ENCODE measurements at regions not wholly inside any gene's neighbourhood (a gene's known extent, or its start where the extent isn't known, plus 50 kb on each side); places are given as distances from the start of the nearest gene placed in this dataset.

DNA sequence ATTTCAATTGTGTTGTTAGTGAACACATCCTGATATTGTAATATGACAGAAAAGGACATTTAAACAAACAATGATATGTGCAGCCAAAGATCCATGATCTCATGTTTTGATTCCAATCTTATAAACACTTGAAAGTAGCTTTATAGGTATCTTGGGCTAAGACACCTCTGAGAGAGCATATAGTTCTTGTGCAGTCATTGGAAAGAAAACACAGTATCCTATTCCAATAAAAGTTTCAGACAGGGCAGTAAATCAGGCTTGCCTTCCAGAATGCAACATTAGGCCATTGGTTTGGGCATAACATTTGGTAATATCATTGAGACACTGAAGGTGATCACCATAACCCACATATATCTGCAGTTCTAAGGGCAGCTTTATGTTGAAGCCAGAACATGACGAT, 188.3 kb upstream of the HCCS start:
- Histone ChIP-seq H3K79me2 (ENCODE audit: low read length) (no peaks in the 10 kb centered on the region), H3K9me3 (ENCODE audit: low read length) (peaks cover 19% of the 10 kb centered on the region), H3K27me3 (ENCODE audit: low read length) (no peaks in the 10 kb centered on the region), H3K27ac (ENCODE audit: low read length) (no peak overlapping the region), H3K4me1 (ENCODE audit: low read length) (no peaks in the 10 kb centered on the region), H3K36me3 (ENCODE audit: insufficient read depth, low read length) (no peaks in the 10 kb centered on the region), H3K4me3 (ENCODE audit: low read length) (no peak overlapping the region), H2AFZ (ENCODE audit: low read length) (no peak overlapping the region), H4K20me1 (ENCODE audit: insufficient read depth, low read depth, low read length) (no peaks in the 10 kb centered on the region), H3K4me2 (ENCODE audit: low read depth, low read length, poor library complexity, severe bottlenecking) (no peak overlapping the region), H3K9me2 (replicated peaks; ENCODE audit: insufficient read depth, low read length) (no peaks in the 10 kb centered on the region), H3K9ac (ENCODE audit: low read length) (no peak overlapping the region)
- DNase-seq, result no peak

DNA sequence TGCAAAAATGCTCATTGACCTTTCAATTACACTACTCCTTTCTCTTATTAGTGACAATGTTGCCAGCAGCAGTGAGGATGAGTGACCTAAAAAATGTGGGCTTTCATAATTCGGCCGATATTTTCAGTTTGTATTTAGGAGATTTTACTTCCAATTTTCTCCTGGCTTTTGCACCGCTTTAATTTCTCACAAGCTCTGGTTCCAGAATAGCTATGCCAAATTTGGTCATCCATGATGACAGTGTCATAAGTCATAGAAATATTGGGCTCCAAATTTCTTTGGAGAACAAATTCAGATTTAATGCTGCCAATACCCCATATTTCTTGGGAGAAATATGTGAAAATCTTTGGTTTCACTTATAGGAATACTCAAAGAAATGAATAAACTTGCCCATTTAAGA, 187.7 kb upstream of the HCCS start:
- no peaks in the 10 kb centered on the region for H3K36me3 ChIP-seq (ENCODE audit: insufficient read depth, low read length)
- H3K4me1 ChIP-seq (ENCODE audit: low read length), result no peaks in the 10 kb centered on the region
- no peak overlapping the region for H3K4me3 ChIP-seq (ENCODE audit: low read length)
- no peak overlapping the region for H2AFZ ChIP-seq (ENCODE audit: low read length)
- H3K9ac ChIP-seq (ENCODE audit: low read length), result no peak overlapping the region
- H3K79me2 ChIP-seq (ENCODE audit: low read length), result no peaks in the 10 kb centered on the region
- H3K9me3 ChIP-seq (ENCODE audit: low read length), result peaks cover 24% of the 10 kb centered on the region
- DNase-seq, result no peak
- H3K27me3 ChIP-seq (ENCODE audit: low read length), result no peaks in the 10 kb centered on the region
- no peaks in the 10 kb centered on the region for H4K20me1 ChIP-seq (ENCODE audit: insufficient read depth, low read depth, low read length)
- no peak overlapping the region for H3K27ac ChIP-seq (ENCODE audit: low read length)
- no peak overlapping the region for H3K4me2 ChIP-seq (ENCODE audit: low read depth, low read length, poor library complexity, severe bottlenecking)
- no peaks in the 10 kb centered on the region for H3K9me2 ChIP-seq (replicated peaks; ENCODE audit: insufficient read depth, low read length)

- Histone ChIP-seq H3K4me2 (ENCODE audit: low read depth, low read length, poor library complexity, severe bottlenecking) (no peak overlapping the region), H3K4me1 (ENCODE audit: low read length) (no peaks in the 10 kb centered on the region), H3K79me2 (ENCODE audit: low read length) (no peaks in the 10 kb centered on the region), H3K9ac (ENCODE audit: low read length) (no peak overlapping the region), H2AFZ (ENCODE audit: low read length) (no peak overlapping the region), H3K27me3 (ENCODE audit: low read length) (no peaks in the 10 kb centered on the region), H3K36me3 (ENCODE audit: insufficient read depth, low read length) (no peaks in the 10 kb centered on the region), H3K4me3 (ENCODE audit: low read length) (no peak overlapping the region), H3K9me3 (ENCODE audit: low read length) (peaks cover 27% of the 10 kb centered on the region), H4K20me1 (ENCODE audit: insufficient read depth, low read depth, low read length) (no peaks in the 10 kb centered on the region), H3K9me2 (replicated peaks; ENCODE audit: insufficient read depth, low read length) (no peaks in the 10 kb centered on the region), H3K27ac (ENCODE audit: low read length) (no peak overlapping the region)
- no peak for DNase-seq
These were observed 184.7 kb upstream of the HCCS start for GRCh38 chrX:10926404-10926803.

GRCh38 chrX:10926891-10927290, 184.2 kb upstream of the HCCS start:
- Histone ChIP-seq H4K20me1 (ENCODE audit: insufficient read depth, low read depth, low read length) (no peaks in the 10 kb centered on the region), H2AFZ (ENCODE audit: low read length) (no peak overlapping the region), H3K9me3 (ENCODE audit: low read length) (peaks cover 24% of the 10 kb centered on the region), H3K4me2 (ENCODE audit: low read depth, low read length, poor library complexity, severe bottlenecking) (no peak overlapping the region), H3K4me3 (ENCODE audit: low read length) (no peak overlapping the region), H3K27ac (ENCODE audit: low read length) (no peak overlapping the region), H3K79me2 (ENCODE audit: low read length) (no peaks in the 10 kb centered on the region), H3K4me1 (ENCODE audit: low read length) (no peaks in the 10 kb centered on the region), H3K9ac (ENCODE audit: low read length) (no peak overlapping the region), H3K27me3 (ENCODE audit: low read length) (no peaks in the 10 kb centered on the region), H3K9me2 (replicated peaks; ENCODE audit: insufficient read depth, low read length) (no peaks in the 10 kb centered on the region), H3K36me3 (ENCODE audit: insufficient read depth, low read length) (no peaks in the 10 kb centered on the region)
- no peak for DNase-seq

DNA sequence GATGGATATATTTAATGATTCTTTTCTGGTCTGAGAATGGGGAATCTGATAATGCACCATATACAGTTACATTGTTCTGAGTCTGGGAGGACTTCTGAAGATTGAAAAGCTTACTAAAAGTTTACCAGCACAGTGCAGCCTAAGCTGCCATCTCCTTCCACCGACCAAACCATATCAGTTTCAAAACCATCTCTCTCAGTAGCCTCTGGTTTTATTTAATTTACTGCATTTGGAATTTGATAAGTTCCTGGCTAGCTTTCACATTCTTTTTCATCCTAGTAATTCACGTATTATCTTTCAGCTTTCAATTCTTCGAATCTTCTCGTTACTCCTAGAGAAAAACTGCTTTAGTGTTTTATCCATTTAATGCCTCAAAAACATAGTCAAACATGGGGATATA, 181.4 kb upstream of the HCCS start:
- peaks cover 29% of the 10 kb centered on the region for H3K9me3 ChIP-seq (ENCODE audit: low read length)
- H3K9ac ChIP-seq (ENCODE audit: low read length), result no peak overlapping the region
- H3K9me2 ChIP-seq (replicated peaks; ENCODE audit: insufficient read depth, low read length), result no peaks in the 10 kb centered on the region
- no peak for DNase-seq
- H3K4me1 ChIP-seq (ENCODE audit: low read length), result no peaks in the 10 kb centered on the region
- H4K20me1 ChIP-seq (ENCODE audit: insufficient read depth, low read depth, low read length), result no peaks in the 10 kb centered on the region
- H3K36me3 ChIP-seq (ENCODE audit: insufficient read depth, low read length), result no peaks in the 10 kb centered on the region
- no peak overlapping the region for H2AFZ ChIP-seq (ENCODE audit: low read length)
- no peak overlapping the region for H3K27ac ChIP-seq (ENCODE audit: low read length)
- H3K4me3 ChIP-seq (ENCODE audit: low read length), result no peak overlapping the region
- H3K27me3 ChIP-seq (ENCODE audit: low read length), result no peaks in the 10 kb centered on the region
- no peak overlapping the region for H3K4me2 ChIP-seq (ENCODE audit: low read depth, low read length, poor library complexity, severe bottlenecking)
- H3K79me2 ChIP-seq (ENCODE audit: low read length), result no peaks in the 10 kb centered on the region

GRCh38 chrX:10930151-10930550, 181.0 kb upstream of the HCCS start:
- no peaks in the 10 kb centered on the region for H3K4me1 ChIP-seq (ENCODE audit: low read length)
- H3K9me3 ChIP-seq (ENCODE audit: low read length), result peaks cover 29% of the 10 kb centered on the region
- H3K4me2 ChIP-seq (ENCODE audit: low read depth, low read length, poor library complexity, severe bottlenecking), result no peak overlapping the region
- H3K4me3 ChIP-seq (ENCODE audit: low read length), result no peak overlapping the region
- no peak for DNase-seq
- no peaks in the 10 kb centered on the region for H3K9me2 ChIP-seq (replicated peaks; ENCODE audit: insufficient read depth, low read length)
- H3K9ac ChIP-seq (ENCODE audit: low read length), result no peak overlapping the region
- H2AFZ ChIP-seq (ENCODE audit: low read length), result no peak overlapping the region
- H3K27me3 ChIP-seq (ENCODE audit: low read length), result no peaks in the 10 kb centered on the region
- no peaks in the 10 kb centered on the region for H4K20me1 ChIP-seq (ENCODE audit: insufficient read depth, low read depth, low read length)
- H3K36me3 ChIP-seq (ENCODE audit: insufficient read depth, low read length), result no peaks in the 10 kb centered on the region
- no peaks in the 10 kb centered on the region for H3K79me2 ChIP-seq (ENCODE audit: low read length)
- no peak overlapping the region for H3K27ac ChIP-seq (ENCODE audit: low read length)

DNA sequence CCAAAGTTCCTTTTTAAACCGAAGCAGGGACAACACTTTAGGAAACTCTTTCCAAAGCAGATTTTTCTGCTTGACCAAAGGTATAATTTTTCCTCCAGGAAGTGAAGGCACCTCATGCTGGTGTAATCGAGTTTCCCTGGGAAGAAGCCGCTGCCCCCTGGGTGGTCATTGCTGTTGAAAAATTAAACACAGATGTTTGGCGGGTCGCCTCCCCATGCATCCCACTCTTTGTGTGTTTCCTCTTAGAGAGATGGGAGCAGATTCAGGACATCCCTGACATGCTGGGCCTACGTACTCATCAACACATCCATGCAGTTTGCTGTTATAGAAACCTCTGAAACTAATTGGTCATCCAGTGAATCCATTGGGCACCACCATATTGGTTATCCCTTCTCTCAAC, 179.2 kb upstream of the HCCS start:
- Histone ChIP-seq H3K9me3 (ENCODE audit: low read length) (peaks cover 29% of the 10 kb centered on the region), H3K4me2 (ENCODE audit: low read depth, low read length, poor library complexity, severe bottlenecking) (no peak overlapping the region), H2AFZ (ENCODE audit: low read length) (no peak overlapping the region), H3K79me2 (ENCODE audit: low read length) (no peaks in the 10 kb centered on the region), H3K27me3 (ENCODE audit: low read length) (no peaks in the 10 kb centered on the region), H4K20me1 (ENCODE audit: insufficient read depth, low read depth, low read length) (no peaks in the 10 kb centered on the region), H3K4me3 (ENCODE audit: low read length) (no peak overlapping the region), H3K9me2 (replicated peaks; ENCODE audit: insufficient read depth, low read length) (no peaks in the 10 kb centered on the region), H3K36me3 (ENCODE audit: insufficient read depth, low read length) (no peaks in the 10 kb centered on the region), H3K9ac (ENCODE audit: low read length) (no peak overlapping the region), H3K4me1 (ENCODE audit: low read length) (no peaks in the 10 kb centered on the region), H3K27ac (ENCODE audit: low read length) (no peak overlapping the region)
- no peak for DNase-seq

GRCh38 chrX:10932842-10933440, 178.2 kb upstream of the HCCS start:
- DNase-seq, result no peak
- H3K4me3 ChIP-seq (ENCODE audit: low read length), result no peak overlapping the region
- no peaks in the 10 kb centered on the region for H3K4me1 ChIP-seq (ENCODE audit: low read length)
- no peaks in the 10 kb centered on the region for H4K20me1 ChIP-seq (ENCODE audit: insufficient read depth, low read depth, low read length)
- H3K9ac ChIP-seq (ENCODE audit: low read length), result no peak overlapping the region
- H3K9me2 ChIP-seq (replicated peaks; ENCODE audit: insufficient read depth, low read length), result no peaks in the 10 kb centered on the region
- no peak overlapping the region for H3K4me2 ChIP-seq (ENCODE audit: low read depth, low read length, poor library complexity, severe bottlenecking)
- peaks cover 22% of the 10 kb centered on the region for H3K9me3 ChIP-seq (ENCODE audit: low read length)
- H3K27me3 ChIP-seq (ENCODE audit: low read length), result no peaks in the 10 kb centered on the region
- H3K36me3 ChIP-seq (ENCODE audit: insufficient read depth, low read length), result no peaks in the 10 kb centered on the region
- H2AFZ ChIP-seq (ENCODE audit: low read length), result no peak overlapping the region
- no peak overlapping the region for H3K27ac ChIP-seq (ENCODE audit: low read length)
- H3K79me2 ChIP-seq (ENCODE audit: low read length), result no peaks in the 10 kb centered on the region

GRCh38 chrX:10935501-10935900, 175.6 kb upstream of the HCCS start:
- Histone ChIP-seq H3K9ac (ENCODE audit: low read length) (no peak overlapping the region), H4K20me1 (ENCODE audit: insufficient read depth, low read depth, low read length) (no peaks in the 10 kb centered on the region), H3K27me3 (ENCODE audit: low read length) (no peaks in the 10 kb centered on the region), H3K4me2 (ENCODE audit: low read depth, low read length, poor library complexity, severe bottlenecking) (no peak overlapping the region), H3K27ac (ENCODE audit: low read length) (no peak overlapping the region), H2AFZ (ENCODE audit: low read length) (no peak overlapping the region), H3K4me3 (ENCODE audit: low read length) (no peak overlapping the region), H3K4me1 (ENCODE audit: low read length) (no peaks in the 10 kb centered on the region), H3K9me3 (ENCODE audit: low read length) (peaks cover 11% of the 10 kb centered on the region), H3K36me3 (ENCODE audit: insufficient read depth, low read length) (no peaks in the 10 kb centered on the region), H3K9me2 (replicated peaks; ENCODE audit: insufficient read depth, low read length) (no peaks in the 10 kb centered on the region), H3K79me2 (ENCODE audit: low read length) (no peaks in the 10 kb centered on the region)
- DNase-seq, result no peak

All from Karpas-422 (cell line).